ENCODE measurements at regions not wholly inside any gene's neighbourhood (a gene's known extent, or its start where the extent isn't known, plus 50 kb on each side); places are given as distances from the start of the nearest gene placed in this dataset.

GRCh38 chr2:201969241-201969937 is 64.3 kb upstream of the FZD7 start:
- DNase-seq = no peak

GRCh38 chr2:201969938-201970785 is 63.5 kb upstream of the FZD7 start:
- no peak for DNase-seq

- no peak for DNase-seq
Observed at GRCh38 chr2:201970786-201971108, 62.9 kb upstream of the FZD7 start.

DNA sequence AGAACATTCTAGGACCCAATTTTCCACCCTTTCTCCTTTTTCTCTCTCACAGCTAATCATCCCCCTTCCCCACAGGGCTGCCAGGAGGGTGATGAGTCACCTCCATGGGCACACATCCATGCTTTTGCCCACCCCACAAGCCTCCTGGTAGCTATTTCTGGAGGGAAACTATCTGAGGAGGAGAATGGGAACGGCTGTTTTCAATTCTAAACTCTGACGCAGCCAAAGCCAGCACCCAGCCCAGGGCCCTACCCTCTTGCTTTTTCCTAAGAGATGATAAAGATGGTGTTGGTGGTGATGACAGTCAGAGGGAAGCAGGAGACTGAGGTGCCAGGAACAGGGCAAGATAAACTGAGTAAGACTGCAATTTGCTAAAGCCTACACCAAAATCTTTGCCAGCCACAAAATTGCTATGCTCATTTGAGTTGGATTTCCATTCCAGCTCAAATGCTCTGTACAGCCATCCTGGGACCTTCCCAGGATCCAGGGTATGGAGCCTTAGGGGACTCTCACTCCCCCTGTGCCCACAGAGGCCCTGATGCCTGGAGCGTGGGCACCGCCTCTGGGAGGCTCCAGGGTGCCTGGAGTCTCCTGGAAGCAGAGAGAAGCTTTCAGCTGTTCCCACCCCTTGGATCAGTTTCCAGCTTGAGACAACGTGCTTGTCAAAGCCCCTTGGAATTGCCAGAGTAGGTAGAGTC is 62.0 kb upstream of the FZD7 start:
- no peak for DNase-seq

DNA sequence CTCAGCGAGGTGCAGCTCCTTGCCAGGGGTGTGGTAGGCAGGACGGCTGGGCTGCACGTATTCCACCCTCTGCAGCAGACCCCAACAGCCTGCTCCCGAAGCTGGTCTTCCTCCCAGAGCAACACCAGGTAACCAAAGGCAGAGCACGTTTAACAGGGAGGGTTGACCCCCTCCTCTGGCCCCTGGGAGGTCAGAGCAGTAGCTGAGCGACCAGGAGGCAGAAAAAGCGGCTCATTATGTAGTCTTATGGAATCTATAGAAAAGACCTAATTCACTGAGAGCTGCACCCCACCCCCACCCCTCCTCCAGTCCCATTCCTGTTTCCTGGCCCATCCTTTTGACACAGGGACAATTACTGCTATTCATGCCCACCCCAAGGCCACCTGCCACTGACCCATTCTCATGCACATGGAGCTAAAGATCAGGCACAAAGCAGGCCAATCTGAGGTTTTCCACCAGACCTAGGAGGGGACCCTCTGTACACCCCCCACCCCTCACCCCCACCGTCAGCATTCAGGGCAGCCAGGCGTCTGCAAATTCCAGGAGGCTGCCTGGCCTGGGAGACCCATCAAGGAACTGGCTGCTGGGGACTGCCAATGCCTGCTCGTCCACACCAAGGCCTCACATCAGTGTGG is 60.9 kb upstream of the FZD7 start:
- no peak for DNase-seq

- DNase-seq = no peak
Observed at GRCh38 chr2:201973305-201973928, 60.2 kb upstream of the FZD7 start.

- DNase-seq = no peak
Observed at GRCh38 chr2:201974171-201975100, 59.2 kb upstream of the FZD7 start.

DNA sequence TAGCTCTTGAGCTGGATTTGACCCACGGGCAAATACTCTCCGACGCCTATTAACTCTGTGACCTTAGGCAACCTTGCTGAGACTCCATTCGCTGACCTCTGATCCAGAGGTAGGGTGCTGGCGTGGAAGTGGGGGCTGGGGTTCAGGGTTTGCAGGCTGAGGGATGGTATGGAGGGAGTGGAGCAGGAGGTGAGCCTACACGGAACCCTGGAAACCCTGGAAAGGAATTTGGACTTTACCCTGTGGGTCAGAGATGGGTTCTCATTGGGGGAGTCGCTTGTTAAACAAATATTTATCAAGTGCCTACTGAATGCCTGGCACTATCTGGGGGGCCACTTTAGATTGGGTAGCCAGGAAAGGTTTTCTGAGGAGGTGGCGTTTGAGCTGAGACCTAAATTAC is 58.2 kb upstream of the FZD7 start:
- DNase-seq = no peak

- no peak for DNase-seq
Observed at GRCh38 chr2:201975964-201976612, 57.6 kb upstream of the FZD7 start.

DNA sequence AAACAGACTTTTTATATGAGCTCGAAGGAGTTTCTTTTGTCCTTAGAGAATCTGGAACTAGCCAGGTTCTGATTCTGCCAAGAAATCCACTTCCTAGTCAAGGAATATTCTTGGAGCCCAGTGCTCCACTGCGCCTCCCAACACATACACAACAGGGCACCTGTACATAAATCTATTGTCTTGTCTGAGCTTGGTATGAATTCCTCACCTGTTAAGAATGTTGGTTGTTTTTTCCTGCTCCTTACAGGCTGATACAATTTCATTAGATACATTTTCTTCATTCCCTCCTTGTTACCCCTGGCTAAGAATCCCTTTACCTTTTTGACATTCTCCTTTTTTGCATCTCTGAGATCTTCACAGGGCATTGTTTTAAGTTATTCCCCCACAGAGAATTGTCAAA is 56.0 kb upstream of the FZD7 start:
- no peak for DNase-seq

GRCh38 chr2:201978333-201978732 is 55.3 kb upstream of the FZD7 start:
- no peak for DNase-seq

- no peak for DNase-seq
Observed at GRCh38 chr2:201978986-201979385, 54.7 kb upstream of the FZD7 start.

DNA sequence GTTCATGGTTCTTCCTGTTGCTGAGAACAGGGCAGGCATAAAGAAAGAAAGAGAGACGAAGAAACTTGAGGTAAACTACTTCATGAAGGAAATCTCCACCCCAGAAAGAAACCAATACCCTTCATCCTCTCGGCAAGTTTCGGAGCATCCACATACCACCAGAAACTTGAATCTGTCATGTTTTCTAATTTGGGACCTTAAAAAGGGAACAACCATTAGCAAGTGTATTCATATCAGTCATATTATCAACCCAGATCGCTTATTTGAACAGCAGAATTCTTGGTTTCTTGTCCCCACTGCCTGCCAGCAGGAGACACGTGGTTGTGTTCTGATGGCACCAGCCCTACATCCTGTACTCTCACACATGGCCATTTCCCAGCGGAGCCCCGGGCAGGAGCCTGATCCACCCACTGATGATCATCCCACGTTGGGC is 53.2 kb upstream of the FZD7 start:
- no peak for DNase-seq

- no peak for DNase-seq
Observed at GRCh38 chr2:201980946-201981345, 52.7 kb upstream of the FZD7 start.

GRCh38 chr2:201983174-201983573 is 50.5 kb upstream of the FZD7 start:
- DNase-seq = no peak

DNA sequence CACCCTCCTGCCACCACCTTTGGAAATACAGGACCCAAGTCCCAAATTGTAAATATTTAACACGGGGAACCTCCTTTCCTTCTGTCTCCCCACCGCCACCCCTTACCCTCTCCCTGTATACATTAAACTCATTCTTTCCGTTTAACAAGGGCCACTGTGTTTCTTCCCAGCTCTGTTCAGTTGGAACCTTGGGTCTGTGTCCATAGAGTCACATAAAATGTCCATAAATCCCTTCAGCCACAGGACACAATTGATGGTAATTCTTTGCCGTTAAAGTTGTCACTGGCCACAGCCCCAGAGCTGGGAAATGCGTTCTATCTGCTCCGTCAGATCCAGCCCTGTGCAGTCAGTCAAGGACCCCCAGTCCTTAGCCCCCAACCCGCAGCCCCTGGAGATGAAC is 49.9 kb upstream of the FZD7 start:
- DNase-seq = no peak

Data from stimulated activated CD4-positive, alpha-beta T cell treated with anti-CD3 and anti-CD28 coated beads, Interleukin-2, amount 100 ng/mL, for 24 hours (primary cell).